IPS-20b (cell line): ENCODE measurements at regions not wholly inside any gene's neighbourhood (a gene's known extent, or its start where the extent isn't known, plus 50 kb on each side); places are given as distances from the start of the nearest gene placed in this dataset.
"Not testable (repeated sequence)": the region's sequence is repeated elsewhere in the genome, so short reads cannot be mapped to it uniquely, and the experiment has no call there.

ENCODE experiments used
- H3K27ac ChIP-seq: one replicate; pipeline ENCODE4 v1.5.1; 2013; ENCODE audit warnings: low read length
- H3K27me3 ChIP-seq: 2 replicates; pipeline ENCODE4 v1.6.1; 2013; ENCODE audit warnings: mild to moderate bottlenecking, low read length, inconsistent platforms; ENCODE audit not compliant: insufficient read depth
- H3K36me3 ChIP-seq: 2 replicates; pipeline ENCODE4 v1.6.1; 2013; ENCODE audit warnings: low read depth, mild to moderate bottlenecking, inconsistent platforms, low read length, moderate library complexity; ENCODE audit not compliant: insufficient read depth
- H3K4me1 ChIP-seq: 2 replicates; pipeline ENCODE4 v1.6.1; 2013; ENCODE audit warnings: mild to moderate bottlenecking, control low read depth, inconsistent platforms, low read length, moderate library complexity; ENCODE audit not compliant: insufficient read depth
- H3K4me3 ChIP-seq: 2 replicates; pipeline ENCODE4 v1.5.1; 2013; ENCODE audit warnings: mild to moderate bottlenecking, low read length, inconsistent platforms
- H3K9ac ChIP-seq: 2 replicates; pipeline ENCODE4 v1.6.1; 2013; ENCODE audit warnings: low read depth, mild to moderate bottlenecking, inconsistent platforms, low read length, moderate library complexity
- H3K9me3 ChIP-seq: 2 replicates; pipeline ENCODE4 v1.6.1; 2013; ENCODE audit warnings: mild to moderate bottlenecking, low read depth, low read length, inconsistent platforms; ENCODE audit not compliant: insufficient read depth

DNA sequence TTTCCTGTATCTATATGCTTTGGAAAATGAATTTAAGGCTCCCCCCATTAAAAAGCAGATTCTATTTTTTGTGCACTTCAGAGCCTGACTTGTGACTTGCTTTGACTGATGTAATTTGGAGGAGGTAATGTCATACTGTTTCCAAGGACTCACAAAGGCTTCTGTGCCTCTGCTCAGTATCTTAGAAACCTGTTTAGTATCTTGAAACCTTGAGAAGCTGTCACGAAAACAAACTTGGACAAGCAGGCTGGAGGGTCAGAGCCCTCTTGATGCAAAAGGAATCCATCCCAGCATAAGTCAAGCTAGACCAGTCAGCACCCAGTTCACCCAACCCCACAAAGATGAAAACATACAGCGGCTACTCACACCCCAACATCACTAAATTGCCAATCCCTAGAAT, 560.0 kb upstream of the PCDH7 start:
- Histone ChIP-seq H3K27ac (no peak overlapping the region), H3K4me3 (no peak overlapping the region), H3K27me3 (no peaks in the 10 kb centered on the region), H3K4me1 (no peaks in the 10 kb centered on the region), H3K9me3 (no peaks in the 10 kb centered on the region), H3K36me3 (no peaks in the 10 kb centered on the region), H3K9ac (no peak overlapping the region)

DNA sequence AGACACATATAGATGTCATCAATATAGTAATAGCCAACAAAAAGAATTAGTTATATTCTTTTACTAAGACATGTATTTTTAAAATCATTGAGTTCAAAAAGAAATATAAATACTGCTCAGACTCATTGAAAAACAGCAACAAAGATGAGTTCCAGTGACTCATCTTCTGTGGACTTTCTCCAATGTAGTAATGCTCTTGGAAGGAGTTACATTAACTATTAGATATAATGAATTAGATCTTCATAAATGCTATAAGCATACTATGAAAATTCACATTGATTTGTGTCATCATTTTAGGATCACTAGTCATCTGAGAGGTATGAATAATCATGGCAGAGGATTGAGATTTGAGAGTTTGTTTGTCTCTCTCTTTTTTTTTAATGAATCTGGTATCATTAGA, 547.8 kb upstream of the PCDH7 start:
- H3K4me1 ChIP-seq = no peaks in the 10 kb centered on the region
- no peak overlapping the region for H3K9ac ChIP-seq
- H3K4me3 ChIP-seq = no peak overlapping the region
- no peak overlapping the region for H3K27ac ChIP-seq
- H3K36me3 ChIP-seq = no peaks in the 10 kb centered on the region
- H3K9me3 ChIP-seq = no peaks in the 10 kb centered on the region
- H3K27me3 ChIP-seq = no peaks in the 10 kb centered on the region

DNA sequence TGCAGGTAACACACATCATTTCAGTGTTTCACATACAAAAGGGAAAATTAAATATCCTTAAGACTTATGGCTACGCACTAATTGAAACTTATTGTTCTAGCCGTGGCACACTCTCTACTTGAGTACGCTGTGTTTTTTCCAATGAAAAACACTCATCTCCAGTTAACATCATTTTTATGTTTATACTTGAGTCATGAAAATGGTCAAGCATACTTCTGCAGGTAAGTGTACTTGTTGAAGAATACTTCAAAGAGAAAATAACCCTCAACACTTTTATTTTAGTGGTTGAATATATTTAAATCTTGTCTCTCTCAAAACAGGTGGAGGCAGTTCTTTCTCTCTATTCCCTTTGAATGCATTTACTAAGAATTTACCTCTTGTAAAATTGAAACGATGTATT, 538.7 kb upstream of the PCDH7 start:
- no peaks in the 10 kb centered on the region for H3K27me3 ChIP-seq
- no peaks in the 10 kb centered on the region for H3K36me3 ChIP-seq
- no peak overlapping the region for H3K9ac ChIP-seq
- H3K4me1 ChIP-seq = no peaks in the 10 kb centered on the region
- H3K9me3 ChIP-seq = no peaks in the 10 kb centered on the region
- H3K4me3 ChIP-seq = no peak overlapping the region
- H3K27ac ChIP-seq = no peak overlapping the region

DNA sequence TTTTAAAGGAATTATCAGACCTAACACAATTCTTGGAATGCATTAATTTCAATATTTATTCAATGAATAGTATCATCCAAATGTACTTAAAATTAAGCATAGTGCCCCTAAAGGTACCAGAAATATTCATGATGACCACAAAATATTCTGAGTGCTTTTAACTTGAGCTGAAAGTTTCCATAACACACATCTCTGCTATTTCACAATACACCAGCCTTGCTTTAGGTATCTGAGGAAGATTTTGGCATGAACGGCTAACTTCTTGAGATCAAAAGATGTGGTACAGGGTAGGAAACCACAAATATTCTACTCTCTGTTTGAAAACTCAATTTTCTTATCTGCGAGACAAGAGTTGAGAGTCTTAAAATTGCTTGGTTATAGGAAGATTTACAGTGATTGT, 538.3 kb upstream of the PCDH7 start:
- H3K9me3 ChIP-seq = no peaks in the 10 kb centered on the region
- no peaks in the 10 kb centered on the region for H3K27me3 ChIP-seq
- H3K36me3 ChIP-seq = no peaks in the 10 kb centered on the region
- H3K27ac ChIP-seq = no peak overlapping the region
- no peak overlapping the region for H3K4me3 ChIP-seq
- H3K4me1 ChIP-seq = no peaks in the 10 kb centered on the region
- no peak overlapping the region for H3K9ac ChIP-seq

DNA sequence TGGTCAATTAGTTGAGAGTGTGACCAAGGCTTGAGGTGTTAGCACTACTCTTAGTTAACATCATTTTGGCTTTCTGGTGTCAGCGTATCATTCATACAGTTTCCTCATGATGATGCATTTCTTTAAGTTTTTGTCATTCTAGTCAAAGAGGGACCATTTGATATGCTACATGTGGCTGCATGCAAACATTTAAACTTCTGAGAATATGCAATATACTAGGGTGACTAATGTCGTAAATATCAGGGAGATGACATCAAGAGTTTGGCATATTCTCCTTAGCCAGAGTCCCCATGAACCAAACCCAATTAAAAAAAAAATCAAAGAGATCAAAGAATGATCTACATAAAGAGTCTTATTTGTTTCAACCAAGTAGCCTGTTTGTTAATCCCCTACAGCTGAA, 537.4 kb upstream of the PCDH7 start:
- Histone ChIP-seq H3K36me3 (no peaks in the 10 kb centered on the region), H3K27me3 (no peaks in the 10 kb centered on the region), H3K4me1 (no peaks in the 10 kb centered on the region), H3K4me3 (no peak overlapping the region), H3K27ac (no peak overlapping the region), H3K9me3 (no peaks in the 10 kb centered on the region), H3K9ac (no peak overlapping the region)

DNA sequence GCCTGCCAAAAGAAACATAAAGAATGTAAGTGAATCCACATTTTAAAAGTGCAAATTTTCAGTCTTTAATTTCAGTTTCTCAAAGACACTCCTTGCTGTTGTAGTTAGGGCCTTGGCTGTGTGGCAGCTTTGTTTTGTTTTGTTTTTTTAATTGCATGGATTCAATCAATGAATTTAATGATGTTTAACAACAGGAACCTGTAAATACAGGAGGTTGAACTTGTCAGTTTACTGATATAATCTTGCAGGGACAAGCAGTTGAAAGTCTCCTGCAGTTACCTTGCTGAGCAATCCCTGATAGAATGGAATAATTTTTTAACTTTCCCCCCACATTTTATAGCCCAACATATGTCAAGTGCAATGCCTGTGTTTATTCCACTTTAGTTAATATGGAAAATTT, 528.3 kb upstream of the PCDH7 start:
- H3K27ac ChIP-seq = no peak overlapping the region
- no peaks in the 10 kb centered on the region for H3K27me3 ChIP-seq
- H3K36me3 ChIP-seq = no peaks in the 10 kb centered on the region
- H3K4me3 ChIP-seq = no peak overlapping the region
- no peak overlapping the region for H3K9ac ChIP-seq
- no peaks in the 10 kb centered on the region for H3K4me1 ChIP-seq
- no peaks in the 10 kb centered on the region for H3K9me3 ChIP-seq

DNA sequence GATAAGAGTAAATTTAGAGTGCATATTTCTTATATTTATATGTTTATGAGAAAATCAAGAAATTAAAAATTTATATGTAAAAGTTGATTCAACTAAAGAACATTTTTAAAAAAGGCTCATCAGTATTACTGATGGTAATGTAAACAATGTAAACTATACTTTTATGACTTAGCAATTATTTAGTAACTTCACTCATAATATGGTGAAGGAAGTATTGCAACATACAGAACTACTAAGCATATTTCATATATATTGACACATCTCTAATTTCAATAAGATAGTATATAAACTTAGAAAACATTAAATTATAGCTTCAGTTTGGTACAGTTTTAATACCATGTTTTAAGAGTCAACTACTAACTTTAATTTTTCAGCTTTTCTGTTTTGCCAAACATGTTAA, 512.8 kb upstream of the PCDH7 start:
- Histone ChIP-seq H3K4me1 (no peaks in the 10 kb centered on the region), H3K9ac (no peak overlapping the region), H3K36me3 (no peaks in the 10 kb centered on the region), H3K4me3 (no peak overlapping the region), H3K27ac (no peak overlapping the region), H3K27me3 (no peaks in the 10 kb centered on the region), H3K9me3 (peaks cover 12% of the 10 kb centered on the region; the same call in 1 of the 2 replicates)

DNA sequence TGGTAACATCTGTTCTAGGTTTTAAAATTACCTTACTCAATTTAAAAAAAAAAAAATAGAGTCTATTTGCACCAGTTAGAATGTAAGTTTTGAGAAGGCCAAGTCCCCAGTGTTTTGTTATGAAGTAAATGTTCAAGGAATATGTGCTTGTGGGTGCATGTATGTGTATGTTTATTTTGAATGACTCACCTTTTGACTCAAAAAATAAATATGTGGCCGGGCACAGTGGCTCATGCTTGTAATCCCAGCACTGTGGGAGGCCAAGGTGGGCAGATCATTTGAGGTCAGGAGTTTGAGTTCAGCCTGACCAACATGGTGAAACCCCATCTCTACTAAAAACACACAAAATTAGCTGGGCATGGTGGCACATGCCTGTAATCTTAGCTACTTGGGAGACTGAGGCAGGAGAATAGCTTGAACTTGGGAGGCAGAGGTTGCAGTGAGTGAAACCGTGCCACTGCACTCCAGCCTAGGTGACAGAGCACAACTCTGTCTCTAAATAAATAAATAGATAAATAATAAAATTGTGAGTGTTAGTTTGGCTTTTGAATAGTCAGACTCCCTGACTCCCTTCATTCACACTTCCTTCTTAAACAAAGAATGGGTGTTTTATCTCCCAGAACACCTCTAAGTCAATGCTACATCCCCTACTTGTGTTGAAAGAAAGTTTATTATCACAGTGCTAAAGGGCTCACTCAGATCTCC, 511.3 kb upstream of the PCDH7 start:
- Histone ChIP-seq H3K9ac (no peak overlapping the region), H3K9me3 (peaks cover 5% of the 10 kb centered on the region; the same call in 1 of the 2 replicates), H3K4me3 (no peak overlapping the region), H3K4me1 (no peaks in the 10 kb centered on the region), H3K36me3 (no peaks in the 10 kb centered on the region), H3K27ac (no peak overlapping the region), H3K27me3 (no peaks in the 10 kb centered on the region)

DNA sequence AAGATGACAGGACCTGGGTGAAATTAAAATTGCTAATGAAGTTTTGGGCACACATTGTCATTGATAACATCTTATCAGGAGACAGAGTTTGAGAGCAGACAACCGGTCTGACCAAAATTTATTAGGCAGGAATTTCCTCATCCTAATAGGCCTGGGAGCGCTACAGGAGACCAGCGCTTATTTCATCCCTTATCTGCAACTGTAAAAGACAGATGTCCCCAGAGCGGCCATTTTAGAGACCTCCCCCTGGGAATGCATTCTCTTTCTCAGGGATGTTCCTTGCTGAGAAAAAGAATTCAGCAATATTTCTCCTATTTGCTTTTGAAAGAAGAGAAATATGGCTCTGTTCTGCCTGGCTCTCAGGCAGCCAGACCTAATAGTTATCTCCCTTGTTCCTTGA, 504.2 kb upstream of the PCDH7 start:
- not testable (repeated sequence) for H3K27me3 ChIP-seq, H3K4me3 ChIP-seq, H3K27ac ChIP-seq, H3K4me1 ChIP-seq, H3K36me3 ChIP-seq, H3K9ac ChIP-seq
- H3K9me3 ChIP-seq = peaks cover 22% of the 10 kb centered on the region

DNA sequence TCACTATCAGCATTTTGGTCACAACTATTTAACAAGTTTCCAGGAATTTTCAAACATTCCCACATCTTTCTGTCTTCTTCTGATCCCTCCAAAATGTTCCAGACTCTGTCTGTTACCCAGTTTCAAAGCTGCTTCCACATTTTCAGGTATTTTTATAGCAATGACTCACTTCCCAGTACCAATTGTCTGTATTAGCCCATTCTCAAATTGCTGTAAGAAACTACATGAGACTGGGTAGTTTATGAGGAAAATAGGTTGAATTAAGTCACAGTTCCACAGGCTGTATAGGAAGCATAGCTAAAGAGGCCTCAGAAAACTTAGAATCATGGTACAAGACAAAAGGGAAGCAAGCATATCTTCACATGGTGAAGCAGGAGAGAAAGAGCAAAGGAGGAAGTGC, 475.0 kb upstream of the PCDH7 start:
- no peaks in the 10 kb centered on the region for H3K36me3 ChIP-seq
- H3K4me3 ChIP-seq = no peak overlapping the region
- no peak overlapping the region for H3K27ac ChIP-seq
- H3K9me3 ChIP-seq = peaks cover 12% of the 10 kb centered on the region; the same call in 1 of the 2 replicates
- H3K27me3 ChIP-seq = no peaks in the 10 kb centered on the region
- H3K4me1 ChIP-seq = no peaks in the 10 kb centered on the region
- no peak overlapping the region for H3K9ac ChIP-seq

DNA sequence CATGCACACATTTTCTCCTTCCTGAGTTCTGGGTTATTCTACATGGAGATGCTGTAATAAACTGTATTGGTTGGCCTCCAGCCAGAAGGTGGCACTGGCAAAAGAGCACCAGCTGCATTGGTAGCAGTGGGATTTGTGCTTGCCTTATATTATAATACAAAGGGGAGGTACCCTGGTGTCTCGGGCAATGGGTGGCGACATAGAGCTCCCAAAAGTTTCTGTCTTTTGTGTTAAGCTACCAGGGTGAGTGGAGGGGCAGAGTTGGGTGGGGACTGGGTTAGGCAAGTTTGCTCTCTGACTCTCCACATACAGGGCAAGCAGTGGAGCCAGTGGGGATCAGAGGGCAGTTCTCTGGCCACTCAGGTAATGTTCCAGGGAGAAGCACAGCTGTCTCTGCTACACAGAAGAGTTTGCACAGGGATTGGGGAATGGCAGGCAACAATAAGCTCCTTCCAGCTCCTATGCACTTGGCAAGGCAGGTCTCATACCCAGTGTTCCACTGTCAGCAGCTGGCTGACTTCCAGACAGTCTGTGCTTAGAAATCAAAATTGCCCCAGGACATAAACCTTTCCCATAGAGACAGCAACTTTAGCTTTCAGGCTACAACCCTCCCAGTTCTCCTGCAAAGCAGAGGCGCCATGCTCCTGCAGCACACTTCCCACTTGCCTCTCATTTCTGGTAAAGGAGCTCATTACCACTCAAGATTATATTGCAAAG, 463.9 kb upstream of the PCDH7 start:
- no peak overlapping the region for H3K27ac ChIP-seq
- H3K4me3 ChIP-seq = no peak overlapping the region
- no peaks in the 10 kb centered on the region for H3K36me3 ChIP-seq
- H3K9ac ChIP-seq = no peak overlapping the region
- H3K9me3 ChIP-seq = peaks cover 8% of the 10 kb centered on the region
- no peaks in the 10 kb centered on the region for H3K27me3 ChIP-seq
- no peaks in the 10 kb centered on the region for H3K4me1 ChIP-seq

DNA sequence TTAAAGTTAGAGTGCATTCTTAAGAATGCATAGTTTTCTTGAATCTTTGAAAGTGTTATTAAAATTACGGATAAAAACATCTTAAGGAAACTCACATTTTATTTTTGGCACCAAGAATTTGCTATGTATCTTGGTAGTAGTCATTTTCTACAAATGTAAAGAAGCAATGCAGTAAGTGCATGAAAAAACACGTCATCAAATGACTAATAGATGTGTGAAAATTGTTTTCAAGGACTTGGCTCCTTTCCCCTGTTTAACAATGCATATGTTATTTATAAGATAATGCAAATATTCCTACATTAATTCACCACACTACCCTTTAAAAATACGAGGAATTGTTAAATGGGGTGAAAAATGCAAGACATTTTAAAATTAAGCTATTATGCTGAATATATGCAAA, 461.2 kb upstream of the PCDH7 start:
- H3K27me3 ChIP-seq = no peaks in the 10 kb centered on the region
- no peak overlapping the region for H3K9ac ChIP-seq
- no peak overlapping the region for H3K4me3 ChIP-seq
- no peak overlapping the region for H3K27ac ChIP-seq
- H3K9me3 ChIP-seq = peaks cover 3% of the 10 kb centered on the region
- no peaks in the 10 kb centered on the region for H3K36me3 ChIP-seq
- no peaks in the 10 kb centered on the region for H3K4me1 ChIP-seq
